ENCODE measurements at regions not wholly inside any gene's neighbourhood (a gene's known extent, or its start where the extent isn't known, plus 50 kb on each side); places are given as distances from the start of the nearest gene placed in this dataset.

GRCh38 chr13:74597526-74597925, 463.3 kb upstream of the KLF12 start:
- TF ChIP-seq CTCF (IDR thresholded peaks at IDR 0.05 in 8 of 11, conservative IDR thresholded peaks at IDR 0.05 in 3 of 11) (no peak), POLR2A (IDR thresholded peaks at IDR 0.05) (no peak), POLR2AphosphoS5 (IDR thresholded peaks at IDR 0.05) (no peak)

All from spleen (tissue), 7 donors.